ENCODE measurements at regions not wholly inside any gene's neighbourhood (a gene's known extent, or its start where the extent isn't known, plus 50 kb on each side); places are given as distances from the start of the nearest gene placed in this dataset.
A peak's percentile ranks its signal among the peaks of the same experiment; 100 is the strongest.

- DNase-seq (ENCODE audit: low read depth), result no peak
- no peak for TF ChIP-seq CTCF (conservative IDR thresholded peaks at IDR 0.05; ENCODE audit: low read depth, low read length)
- no peak overlapping the region for H3K4me3 ChIP-seq (ENCODE audit: low read depth, low read length)
Measured at GRCh38 chr7:79593866-79594301, 140.4 kb upstream of the MAGI2 start.

GRCh38 chr7:79590916-79591623, 137.6 kb upstream of the MAGI2 start:
- no peak overlapping the region for H3K4me3 ChIP-seq (ENCODE audit: low read depth, low read length)
- no peak for TF ChIP-seq CTCF (conservative IDR thresholded peaks at IDR 0.05; ENCODE audit: low read depth, low read length)
- no peak for DNase-seq (ENCODE audit: low read depth)

GRCh38 chr7:79590391-79590790, 136.9 kb upstream of the MAGI2 start:
- TF ChIP-seq CTCF (conservative IDR thresholded peaks at IDR 0.05; ENCODE audit: low read depth, low read length), result no peak
- no peak overlapping the region for H3K4me3 ChIP-seq (ENCODE audit: low read depth, low read length)
- DNase-seq (ENCODE audit: low read depth), result no peak

GRCh38 chr7:79570903-79571302, 117.4 kb upstream of the MAGI2 start:
- no peak overlapping the region for H3K4me3 ChIP-seq (ENCODE audit: low read depth, low read length)
- DNase-seq (ENCODE audit: low read depth), result peak; percentile 12
- no peak for TF ChIP-seq CTCF (conservative IDR thresholded peaks at IDR 0.05; ENCODE audit: low read depth, low read length)

- no peak overlapping the region for H3K4me3 ChIP-seq (ENCODE audit: low read depth, low read length)
- DNase-seq (ENCODE audit: low read depth), result no peak
- no peak for TF ChIP-seq CTCF (conservative IDR thresholded peaks at IDR 0.05; ENCODE audit: low read depth, low read length)
Measured at GRCh38 chr7:79563821-79564522, 110.5 kb upstream of the MAGI2 start.

GRCh38 chr7:79555571-79555970, 102.1 kb upstream of the MAGI2 start:
- no peak for TF ChIP-seq CTCF (conservative IDR thresholded peaks at IDR 0.05; ENCODE audit: low read depth, low read length)
- no peak for DNase-seq (ENCODE audit: low read depth)
- no peak overlapping the region for H3K4me3 ChIP-seq (ENCODE audit: low read depth, low read length)
